ENCODE measurements at regions not wholly inside any gene's neighbourhood (a gene's known extent, or its start where the extent isn't known, plus 50 kb on each side); places are given as distances from the start of the nearest gene placed in this dataset.

DNA sequence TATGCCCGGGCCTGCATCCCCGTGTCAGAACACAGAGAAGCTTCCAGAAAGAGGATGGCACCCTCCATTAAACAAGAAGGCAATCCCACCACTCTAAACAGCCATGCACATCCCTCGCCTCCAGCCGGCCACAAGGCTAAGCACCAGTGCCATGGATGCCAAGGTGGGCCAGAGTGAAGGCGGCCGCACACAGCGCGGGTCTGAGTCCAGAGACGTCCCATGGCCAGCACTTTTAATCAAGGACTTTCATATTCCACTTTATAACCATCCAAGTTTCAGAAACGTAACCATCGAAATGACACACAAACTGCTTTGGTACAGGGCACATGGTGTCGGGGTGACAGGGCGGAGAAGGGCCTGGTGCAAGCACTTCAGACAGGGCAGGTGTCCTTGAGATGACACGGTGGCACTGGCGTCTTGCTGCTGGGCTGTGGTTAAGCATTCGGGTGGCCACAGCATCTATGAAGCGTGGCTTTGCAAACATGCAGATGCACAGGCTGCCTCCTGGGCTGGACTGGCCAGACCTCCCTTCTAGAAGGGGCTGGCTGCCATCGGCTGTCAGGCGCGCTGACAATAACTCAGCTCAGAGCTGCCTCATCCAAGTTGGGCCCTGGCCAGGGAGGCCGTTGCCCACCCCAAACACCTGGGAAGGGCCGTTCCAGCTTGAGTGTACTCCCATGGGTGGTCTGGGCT, 117.2 kb downstream of the RFLNA start:
- no peak for DNase-seq (ENCODE audit: low spot score)

DNA sequence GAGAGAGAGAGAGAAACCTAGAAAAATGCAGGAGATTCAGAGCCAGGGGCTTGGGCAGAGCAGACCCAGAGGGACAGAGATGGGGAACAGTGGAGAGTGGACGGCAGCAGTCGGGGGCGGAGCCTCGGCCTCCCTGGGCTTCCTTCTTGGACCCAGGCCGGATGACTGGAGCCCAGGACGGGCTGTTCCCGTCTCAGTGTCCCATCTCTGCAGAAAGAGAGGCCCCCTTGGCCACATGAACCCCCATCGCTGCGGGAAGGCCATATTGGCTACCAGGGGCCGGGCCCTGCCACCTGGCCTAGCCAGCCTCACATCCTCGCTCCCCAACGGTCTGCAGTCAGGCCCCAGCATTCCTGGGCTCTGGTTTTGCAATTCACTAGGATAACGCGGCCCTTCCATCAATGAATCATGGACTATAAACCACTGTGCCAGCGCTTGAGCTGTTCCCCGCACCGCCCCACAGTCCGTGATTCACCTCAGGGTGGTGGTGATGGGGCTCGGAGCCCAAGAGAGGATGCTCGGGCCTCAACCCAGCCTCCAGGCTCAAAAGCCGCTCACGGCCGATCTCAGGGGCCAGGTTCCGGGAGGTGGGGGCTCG, 116.5 kb downstream of the RFLNA start:
- no peak for DNase-seq (ENCODE audit: low spot score)

DNA sequence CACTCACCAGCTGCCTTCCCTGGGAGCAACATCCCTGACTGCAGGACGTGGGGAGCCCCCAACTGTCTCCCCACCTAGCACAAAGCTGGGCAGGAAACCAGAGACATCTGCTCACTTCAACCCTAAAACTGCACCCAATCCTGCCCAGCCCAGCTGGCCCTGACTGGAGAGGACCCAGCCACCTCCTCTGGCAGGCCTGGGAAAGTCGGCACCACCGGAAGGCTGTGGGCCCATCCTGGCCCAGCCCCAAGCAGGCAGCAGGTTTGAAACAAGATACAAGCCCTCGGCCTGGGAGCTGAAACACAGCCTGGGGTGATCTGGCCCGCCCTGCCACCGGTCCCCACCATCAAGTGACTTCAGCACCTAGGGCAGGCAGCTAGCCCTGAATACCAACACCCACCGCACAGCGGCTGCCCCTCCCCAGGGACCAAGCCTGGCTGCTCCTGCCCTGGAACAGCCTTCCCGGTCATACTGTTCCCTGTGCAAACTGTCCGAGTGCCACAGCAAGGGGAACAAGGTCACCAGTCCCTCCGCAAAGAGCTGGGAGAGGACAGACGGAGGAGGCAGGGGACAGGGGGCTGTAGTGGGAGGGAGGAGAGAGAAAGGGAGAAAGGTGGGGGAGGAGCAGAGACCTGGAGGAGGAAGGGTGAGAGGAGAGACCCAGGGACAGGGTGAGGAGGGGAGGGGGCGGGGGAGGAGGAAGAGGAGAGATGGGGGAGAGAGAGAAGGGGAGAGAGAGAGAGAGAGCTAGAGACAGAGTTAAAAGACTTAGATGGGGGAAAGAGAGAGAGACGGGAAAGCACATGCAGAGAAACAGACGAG, 115.7 kb downstream of the RFLNA start:
- no peak for DNase-seq (ENCODE audit: low spot score)

DNA sequence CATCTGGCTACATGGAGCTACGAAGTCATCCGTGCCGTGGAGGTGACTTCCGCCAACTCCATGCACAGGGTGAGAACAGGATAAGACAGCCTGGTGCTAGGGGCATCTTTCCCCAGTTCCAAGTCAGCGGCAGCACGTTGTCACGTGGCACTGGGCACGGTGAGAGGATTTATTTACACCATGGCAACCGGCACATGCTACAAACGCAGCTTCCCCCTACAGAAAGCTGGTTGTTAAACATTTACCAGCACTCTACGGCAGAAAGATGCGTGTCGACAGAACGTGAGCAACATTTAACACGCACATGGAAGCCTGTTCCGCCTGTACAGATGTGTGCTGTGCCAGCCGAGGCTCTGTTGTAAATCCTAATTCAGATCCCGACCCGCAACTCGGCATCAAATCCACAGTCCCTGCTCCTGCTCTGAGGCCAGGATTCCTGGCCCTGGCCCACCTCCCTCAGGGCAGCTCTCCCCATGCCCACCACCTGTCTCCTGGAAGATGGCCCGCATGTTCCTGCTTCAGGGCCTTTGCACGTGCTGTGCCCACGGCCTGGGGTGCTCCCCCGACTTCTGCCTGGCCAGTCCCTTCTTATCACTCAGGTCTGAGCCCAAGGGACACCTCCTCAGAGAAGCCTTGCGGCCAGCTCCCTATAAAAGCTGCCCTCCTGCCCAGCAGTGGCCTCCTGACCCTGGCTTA, 114.1 kb downstream of the RFLNA start:
- no peak for DNase-seq (ENCODE audit: low spot score)

DNA sequence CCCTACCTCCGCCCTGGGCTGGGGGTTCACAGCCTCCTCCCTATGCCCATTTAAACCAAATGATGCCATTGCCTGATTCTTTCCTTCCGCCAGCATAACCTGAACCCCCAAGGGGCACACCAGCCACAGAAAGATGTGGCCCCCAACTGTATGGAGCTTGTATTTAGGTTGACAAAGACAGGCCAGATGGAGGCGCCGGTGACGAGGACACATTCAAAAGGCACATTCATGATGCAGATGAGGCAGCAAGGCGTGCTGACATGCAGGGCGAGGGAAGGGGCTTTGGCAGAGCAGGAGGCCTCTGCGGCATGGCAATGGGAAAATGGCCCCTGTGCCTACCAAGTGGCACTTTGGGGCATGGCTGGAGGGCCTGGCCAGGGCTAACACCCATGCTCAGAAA, 112.2 kb downstream of the RFLNA start:
- DNase-seq (ENCODE audit: low spot score) = no peak

DNA sequence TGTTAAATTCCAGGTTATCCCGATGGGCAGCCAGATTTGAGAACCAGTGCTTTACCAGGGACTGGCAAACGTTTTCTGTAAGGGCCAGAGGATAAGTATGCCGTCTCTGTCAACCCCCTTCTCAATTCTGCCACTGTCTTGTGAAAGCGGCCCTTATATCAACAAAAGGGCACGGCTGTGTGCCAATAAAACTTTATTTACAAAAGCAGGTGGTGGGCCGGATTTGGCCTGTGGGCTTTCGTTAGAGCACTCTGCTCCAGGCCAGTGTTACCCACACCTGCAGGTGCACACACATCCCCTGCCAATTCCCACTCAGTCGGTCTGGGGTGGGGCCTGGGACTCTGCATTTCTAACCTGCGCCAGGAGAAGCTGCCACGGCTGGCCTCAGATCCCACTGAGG, 111.2 kb downstream of the RFLNA start:
- no peak for DNase-seq (ENCODE audit: low spot score)

DNA sequence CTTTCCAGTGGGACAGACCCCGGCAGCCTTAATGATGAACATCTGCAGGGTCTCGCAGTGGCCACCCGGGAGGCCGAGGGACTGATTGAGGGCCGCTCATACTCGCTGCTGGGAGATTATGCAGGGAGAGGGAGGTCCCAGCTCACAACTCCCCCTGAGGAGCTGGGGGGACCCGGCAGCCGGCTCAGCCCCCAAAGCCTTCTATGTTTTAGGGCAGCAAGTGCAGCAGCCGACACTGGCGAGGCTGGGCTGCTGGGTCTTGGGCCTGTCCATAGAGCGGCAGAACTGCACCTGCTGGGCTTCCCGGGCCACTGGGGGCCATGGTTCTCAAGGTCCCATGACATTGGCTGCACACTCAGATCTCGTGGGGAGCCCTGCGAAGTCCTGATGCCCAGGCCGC, 110.7 kb downstream of the RFLNA start:
- DNase-seq (ENCODE audit: low spot score) = no peak

DNA sequence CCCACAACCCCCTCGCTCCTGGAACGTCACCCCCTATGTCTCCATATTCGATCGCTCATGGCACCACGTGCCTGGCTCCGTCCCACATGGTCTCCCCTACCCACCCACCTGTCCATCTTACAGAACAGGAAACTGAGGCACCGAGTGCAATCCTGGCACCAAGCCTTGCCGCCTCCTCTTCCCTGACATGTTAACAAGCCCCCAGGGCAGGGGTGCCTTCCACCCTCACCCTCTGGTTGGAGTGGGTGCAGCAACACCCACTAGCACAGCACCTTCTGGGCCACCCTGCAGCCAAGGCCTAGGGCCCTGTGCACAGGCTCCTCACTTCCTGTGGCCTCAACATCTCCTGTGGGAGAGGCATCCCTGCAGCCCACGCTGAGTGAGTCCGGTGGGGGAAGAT, 110.3 kb downstream of the RFLNA start:
- DNase-seq (ENCODE audit: low spot score) = no peak

DNA sequence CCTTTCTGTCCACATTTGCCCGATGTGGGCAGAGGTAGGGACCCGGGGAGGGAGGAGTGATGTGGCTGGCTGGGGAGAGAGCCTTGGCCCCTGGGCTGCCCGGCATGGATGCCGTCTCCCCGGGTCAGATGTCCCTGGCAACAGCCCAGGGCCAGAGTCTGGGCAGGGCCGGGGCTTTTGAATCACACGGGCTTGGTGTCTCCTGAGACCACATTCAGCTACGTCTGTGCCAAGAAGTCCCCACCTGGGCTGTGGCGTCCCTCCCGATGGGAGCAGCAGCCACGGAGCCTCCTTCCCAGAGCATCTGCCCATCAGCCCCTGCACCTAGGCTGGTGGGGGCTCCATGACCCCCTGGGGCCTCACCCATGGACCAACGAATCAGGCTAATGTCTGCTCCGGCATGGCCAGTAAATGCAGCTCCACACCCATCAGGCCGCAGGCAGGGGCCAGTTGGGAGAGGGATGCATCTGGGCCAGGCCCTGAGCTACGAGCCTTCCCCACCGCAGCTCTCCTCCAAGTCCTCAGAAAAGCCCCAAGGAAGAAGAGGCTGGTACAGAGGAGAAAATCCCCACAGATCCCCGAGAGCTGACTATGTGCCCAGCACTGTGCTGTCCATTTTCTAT, 109.4 kb downstream of the RFLNA start:
- no peak for DNase-seq (ENCODE audit: low spot score)

DNA sequence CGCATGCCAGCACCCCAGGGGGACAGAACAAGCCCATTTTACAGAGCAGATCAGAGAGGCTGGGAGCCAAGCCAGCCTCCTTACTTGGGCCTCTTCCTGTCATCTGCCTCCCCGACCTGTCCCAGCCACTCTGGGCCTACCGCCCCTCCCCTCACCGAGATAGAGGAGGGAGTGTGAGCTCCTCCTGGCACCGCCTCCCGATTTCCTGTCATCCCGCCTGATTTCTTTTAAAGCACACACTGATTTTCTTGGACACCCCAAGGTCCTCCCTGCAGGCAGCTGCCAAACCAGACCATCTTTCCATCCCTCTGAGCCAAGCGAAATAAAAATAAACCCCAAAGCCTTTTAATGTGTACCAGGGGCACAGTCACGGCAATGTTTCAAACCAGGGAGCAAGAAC, 108.4 kb downstream of the RFLNA start:
- no peak for DNase-seq (ENCODE audit: low spot score)

DNA sequence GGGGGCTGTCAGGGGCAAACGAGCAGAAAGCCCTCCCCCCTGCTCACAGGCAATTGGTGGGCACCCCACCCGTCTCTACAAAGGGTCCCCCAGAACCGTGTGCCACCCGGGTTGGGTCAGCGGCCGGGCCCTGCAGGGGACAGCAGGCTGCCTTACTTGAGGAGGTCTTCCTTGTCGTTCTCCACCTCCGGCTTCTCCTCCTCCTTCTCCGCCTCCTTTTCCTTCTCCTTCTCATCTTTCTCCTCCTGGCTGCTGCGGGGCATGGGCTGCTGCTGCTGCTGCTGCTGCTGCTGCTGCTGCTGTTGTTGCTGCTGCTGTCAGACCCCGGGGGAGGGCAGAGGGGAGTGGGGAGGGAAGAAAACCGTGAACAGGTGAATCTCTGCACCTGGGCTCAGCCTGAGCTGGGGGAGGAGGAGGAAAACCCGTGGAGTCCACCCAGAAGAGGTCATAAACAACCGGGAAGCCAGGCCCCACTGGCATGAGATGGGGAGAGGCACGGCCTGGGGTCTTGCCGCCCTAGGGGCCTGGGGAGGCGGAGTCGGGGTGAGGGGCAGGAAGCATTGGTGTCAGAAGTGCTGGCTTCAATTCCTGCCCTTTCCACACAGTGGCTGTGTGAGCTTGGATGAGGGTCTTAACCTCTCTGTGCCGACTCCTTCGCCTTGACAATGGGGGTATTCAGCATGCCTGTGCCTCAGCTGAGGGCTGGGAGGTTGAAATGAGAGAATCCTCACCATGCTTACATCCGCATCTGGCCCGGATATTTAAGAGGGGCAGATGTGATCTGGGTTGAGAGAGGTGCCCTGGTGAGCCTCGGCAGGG, 107.6 kb downstream of the RFLNA start:
- DNase-seq (ENCODE audit: low spot score) = no peak

DNA sequence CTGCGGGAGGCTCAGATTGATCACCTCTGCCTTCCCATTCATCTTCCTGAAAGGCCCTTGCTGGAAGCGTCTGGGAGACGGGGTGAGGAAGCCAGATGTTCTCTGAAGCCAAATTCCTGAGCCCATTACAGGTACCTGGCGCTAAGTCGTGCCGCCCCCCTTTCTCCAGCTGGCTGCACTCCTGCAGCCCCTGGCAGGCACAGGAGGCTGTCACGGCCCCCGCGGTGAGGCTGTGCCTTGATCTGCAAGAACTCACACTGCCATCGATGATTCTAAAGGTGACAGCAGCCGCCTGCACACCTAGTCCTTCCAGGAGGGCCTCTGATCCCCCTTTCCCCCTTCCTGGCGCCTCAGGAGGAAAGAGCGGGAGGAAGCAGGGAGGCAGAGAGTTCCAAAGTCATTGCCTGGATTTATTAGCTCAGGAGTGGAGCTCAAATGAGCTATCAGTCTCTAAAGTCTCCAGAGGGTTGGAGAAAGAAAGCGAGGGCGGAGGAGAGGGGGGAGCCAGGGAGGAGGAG, 106.9 kb downstream of the RFLNA start:
- DNase-seq (ENCODE audit: low spot score) = no peak

DNA sequence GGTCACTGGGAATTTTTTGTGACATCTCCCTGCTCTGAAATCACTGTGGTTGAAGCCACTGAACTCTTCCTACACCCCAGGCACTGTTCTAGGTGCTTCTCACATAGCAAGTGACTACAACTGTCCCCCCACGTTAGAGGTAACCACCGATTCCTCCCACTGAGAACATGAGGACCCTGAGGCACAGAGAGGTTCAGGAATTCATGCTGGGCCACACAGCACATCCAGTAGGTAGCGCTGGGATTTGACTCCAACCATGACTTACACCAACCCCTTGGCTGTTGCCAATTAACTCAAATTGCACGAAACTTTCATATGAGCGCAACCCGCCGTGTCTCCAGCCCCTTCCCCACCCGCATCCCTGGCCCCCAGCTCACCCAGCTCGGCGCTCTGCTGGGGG, 105.2 kb downstream of the RFLNA start:
- DNase-seq (ENCODE audit: low spot score) = no peak

DNA sequence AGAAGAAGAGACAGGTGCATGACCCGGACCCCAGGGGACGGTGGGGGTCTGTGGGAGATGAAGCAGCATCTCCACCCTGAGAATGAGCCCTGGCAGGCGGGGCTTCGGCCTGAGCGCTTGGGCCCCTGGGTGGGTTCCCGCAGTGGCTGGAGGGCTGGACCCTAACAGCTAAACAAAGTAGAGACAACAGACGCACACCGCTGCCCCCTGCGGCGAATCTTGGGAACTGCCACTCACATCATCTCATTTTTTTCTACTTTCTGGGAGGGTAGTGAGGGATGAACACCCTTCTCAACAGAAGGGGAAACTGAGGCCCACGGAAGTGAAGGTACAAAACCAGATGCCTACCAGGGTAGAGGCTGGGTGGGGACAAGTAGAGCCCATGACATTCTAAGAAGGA, 104.7 kb downstream of the RFLNA start:
- no peak for DNase-seq (ENCODE audit: low spot score)

DNA sequence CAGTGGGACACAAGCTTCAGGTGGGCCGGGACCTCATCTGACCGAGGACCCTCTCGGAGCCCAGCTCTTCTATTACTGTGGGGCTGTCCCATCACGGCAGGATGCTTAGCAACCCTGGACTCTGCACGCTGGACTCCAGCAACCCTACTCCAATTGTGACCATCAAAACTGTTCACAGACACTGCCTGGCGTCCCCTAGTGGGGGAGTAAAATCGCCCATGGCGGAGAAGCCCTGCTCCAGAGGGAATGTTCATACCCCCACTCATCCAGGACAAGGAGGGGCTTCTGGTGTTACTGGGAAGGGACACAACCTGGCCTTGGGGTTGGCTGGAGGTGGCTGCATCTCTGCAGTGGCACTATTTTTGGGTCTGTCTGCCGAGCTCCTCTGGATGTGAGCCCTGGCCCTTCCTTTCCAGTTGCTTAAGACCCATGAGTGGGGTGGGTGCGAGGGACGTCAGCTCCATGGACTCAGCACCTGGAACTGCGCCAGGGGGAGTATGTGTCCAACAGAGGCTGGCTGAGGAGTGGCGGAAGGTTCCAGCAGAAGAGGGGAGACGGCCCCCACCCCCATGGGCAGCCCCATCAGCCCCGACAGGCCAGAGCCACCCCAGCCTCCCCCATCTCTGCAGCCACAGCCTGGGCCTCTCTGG, 103.8 kb downstream of the RFLNA start:
- no peak for DNase-seq (ENCODE audit: low spot score)

DNA sequence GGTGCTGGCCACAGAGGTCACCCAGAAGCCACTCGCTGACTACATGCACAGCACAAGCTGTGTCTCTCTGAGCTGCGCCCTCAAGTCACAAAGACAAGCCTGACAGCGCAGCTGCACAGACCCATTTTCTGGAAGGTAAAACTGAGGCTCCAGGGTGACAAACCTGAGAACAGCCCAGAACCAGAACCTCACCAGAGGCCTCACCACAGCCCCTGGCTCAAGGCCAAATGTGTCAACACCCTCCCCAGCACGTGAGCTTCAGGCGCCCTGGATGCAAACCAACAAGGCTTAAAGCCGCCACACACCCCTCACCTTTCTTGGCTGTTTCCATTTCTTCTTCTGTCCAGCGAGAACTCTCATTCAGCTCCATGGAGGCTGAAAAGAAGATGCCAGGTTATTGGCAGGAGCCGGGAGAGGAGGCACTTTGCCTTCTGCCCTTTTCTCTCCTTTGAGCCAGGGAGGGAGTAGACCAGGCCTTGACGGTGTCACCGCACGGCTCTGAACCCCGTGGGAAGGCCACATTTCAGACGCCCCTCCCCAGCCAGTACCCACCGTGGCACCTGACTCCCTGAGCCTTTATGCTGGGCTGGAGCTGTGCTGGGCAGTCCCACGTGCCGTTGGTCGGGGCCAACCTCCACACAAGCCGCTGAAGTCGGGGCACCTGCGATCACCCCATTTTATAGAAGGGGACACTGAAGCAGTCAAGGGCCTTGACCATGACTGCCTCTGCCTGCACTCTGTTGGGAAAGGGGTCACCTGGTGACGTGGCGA, 103.1 kb downstream of the RFLNA start:
- DNase-seq (ENCODE audit: low spot score) = no peak

DNA sequence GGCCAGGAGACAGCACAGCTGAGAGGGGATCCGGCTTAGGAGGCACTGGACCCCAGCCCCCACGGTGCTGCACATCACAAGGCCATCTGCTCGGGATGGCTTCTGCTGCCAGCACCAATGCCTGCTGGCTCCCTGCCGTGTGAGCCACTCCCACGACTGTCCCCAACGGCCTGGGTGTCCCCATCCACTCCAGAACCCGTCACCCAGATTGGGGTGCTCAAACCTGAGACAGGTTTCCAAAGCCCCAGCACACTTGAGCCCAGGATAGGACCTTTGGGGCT, 102.4 kb downstream of the RFLNA start:
- no peak for DNase-seq (ENCODE audit: low spot score)

DNA sequence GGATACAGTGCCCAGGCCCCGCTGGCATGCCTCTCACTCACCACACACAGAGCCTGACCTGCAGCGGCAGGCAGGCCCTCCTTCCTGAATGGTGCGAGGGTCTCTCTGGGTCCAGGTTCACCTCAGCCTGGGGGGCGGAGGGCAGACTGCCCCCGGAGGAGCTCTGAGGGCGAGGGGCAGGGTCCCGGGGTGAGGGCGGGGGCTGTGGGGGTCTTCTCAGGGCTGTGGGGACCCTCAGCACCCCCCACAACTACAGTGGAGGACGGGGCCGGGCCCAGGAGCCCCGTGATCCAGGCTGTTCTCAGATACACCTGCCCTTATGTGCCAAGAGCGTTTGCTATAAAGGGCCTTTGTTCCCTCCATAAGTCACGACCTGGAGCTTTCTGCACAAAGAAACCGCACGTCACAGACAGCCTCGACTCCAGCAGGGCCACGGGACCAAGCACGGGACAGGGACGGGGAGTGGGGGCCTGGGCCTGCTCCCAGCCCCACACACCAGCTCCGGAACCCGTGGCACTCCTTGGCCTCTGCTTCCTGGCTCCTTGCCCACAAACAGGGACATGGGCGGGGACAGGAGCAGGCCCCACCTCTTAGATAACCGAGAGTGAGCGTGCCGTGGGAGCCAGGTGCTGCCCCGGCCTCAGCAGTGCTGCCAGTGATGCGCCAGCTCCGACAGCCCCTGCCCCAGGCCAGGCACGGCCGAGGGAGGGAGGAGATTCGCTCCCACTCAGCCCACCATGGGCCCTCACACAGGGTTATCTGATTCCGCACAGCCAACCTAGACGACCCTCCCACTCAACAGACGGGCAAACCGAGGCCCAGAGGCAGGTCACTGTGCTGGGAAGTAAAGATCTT, 101.9 kb downstream of the RFLNA start:
- no peak for DNase-seq (ENCODE audit: low spot score)

DNA sequence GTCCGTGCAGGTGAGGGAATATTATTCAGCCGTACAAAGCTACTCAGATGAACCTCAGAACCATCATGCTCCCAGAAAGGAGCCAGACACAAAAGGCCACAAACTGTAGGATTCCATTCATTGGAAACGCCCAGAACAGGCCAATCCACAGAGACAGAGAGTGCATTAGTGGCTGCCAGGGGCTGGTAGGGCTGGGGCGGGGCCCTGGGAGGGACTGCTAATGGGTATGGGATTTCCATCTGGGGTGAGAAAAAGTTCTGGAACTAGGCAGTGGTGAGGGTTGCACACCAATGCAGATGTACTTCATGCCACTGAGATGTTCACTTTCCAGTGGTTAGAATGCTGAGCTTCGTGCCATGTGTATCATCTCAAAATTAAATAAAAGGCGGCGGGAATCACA, 101.1 kb downstream of the RFLNA start:
- no peak for DNase-seq (ENCODE audit: low spot score)
